ENCODE measurements at regions not wholly inside any gene's neighbourhood (a gene's known extent, or its start where the extent isn't known, plus 50 kb on each side); places are given as distances from the start of the nearest gene placed in this dataset.

DNA sequence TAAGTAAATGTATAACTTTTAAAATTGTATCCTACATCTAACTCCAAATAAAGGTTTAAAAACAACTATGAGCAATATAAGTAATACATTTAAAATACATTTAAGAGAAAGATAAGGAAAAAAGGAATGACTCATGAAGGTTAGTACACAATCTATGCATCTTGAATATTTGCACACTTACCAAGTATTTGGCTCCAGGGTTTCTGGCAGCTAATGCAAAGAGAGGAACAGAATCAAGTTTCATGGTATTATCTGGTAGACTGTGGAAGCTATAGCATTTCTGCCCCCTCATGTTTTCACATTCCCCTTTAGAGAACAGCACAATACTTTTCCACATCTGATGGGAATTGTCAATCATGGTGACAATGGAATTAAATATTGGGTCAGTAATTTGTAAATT is 132.1 kb downstream of the COX7C start (continued):
- TF ChIP-seq MXD4 (CRISPR knock-in tag; IDR thresholded peaks at IDR 0.05; ENCODE audit: borderline replicate concordance) (no peak), SOX15 (CRISPR knock-in tag; IDR thresholded peaks at IDR 0.05) (no peak)
- TF ChIP-seq, protein P1, sequence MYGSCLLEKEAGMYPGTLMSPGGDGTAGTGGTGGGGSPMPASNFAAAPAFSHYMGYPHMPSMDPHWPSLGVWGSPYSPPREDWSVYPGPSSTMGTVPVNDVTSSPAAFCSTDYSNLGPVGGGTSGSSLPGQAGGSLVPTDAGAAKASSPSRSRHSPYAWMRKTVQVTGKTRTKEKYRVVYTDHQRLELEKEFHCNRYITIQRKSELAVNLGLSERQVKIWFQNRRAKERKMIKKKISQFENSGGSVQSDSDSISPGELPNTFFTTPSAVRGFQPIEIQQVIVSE (CRISPR knock-in tag; IDR thresholded peaks at IDR 0.05; ENCODE audit: borderline replicate concordance), result no peak

DNA sequence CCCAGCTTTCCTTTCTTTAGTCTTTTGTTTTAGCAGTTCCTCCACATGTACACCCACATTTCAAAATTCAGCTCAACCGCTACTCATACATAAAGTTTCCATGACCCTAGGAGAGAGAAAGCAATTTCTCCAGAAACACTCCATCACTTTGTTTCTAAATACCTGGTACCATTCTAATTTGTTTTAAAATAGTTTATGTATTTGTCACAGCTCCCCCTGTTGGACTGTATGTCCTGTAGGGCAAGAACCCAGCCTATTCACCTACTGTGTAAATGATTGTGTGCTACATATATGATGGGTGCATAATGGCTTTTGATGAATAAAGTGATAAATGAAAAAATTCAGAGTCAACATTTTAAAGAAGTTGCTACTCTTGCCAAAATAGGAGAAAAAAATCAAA is 139.1 kb downstream of the COX7C start:
- Mint-ChIP-seq H3K4me1 (no peaks in the 10 kb centered on the region), H3K9me3 (peaks cover 7% of the 10 kb centered on the region; the same call in 1 of the 2 replicates), H3K4me3 (no peak overlapping the region), H3K36me3 (no peaks in the 10 kb centered on the region), H3K27ac (no peak overlapping the region), H3K27me3 (ENCODE audit: low read depth) (no peaks in the 10 kb centered on the region)
- POLR2A ChIA-PET, result no interaction called here
- TF ChIP-seq SMAD4 (CRISPR knock-in tag; IDR thresholded peaks at IDR 0.05), result no peak
- TF ChIP-seq, protein P2, sequence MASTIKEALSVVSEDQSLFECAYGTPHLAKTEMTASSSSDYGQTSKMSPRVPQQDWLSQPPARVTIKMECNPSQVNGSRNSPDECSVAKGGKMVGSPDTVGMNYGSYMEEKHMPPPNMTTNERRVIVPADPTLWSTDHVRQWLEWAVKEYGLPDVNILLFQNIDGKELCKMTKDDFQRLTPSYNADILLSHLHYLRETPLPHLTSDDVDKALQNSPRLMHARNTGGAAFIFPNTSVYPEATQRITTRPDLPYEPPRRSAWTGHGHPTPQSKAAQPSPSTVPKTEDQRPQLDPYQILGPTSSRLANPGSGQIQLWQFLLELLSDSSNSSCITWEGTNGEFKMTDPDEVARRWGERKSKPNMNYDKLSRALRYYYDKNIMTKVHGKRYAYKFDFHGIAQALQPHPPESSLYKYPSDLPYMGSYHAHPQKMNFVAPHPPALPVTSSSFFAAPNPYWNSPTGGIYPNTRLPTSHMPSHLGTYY (CRISPR knock-in tag; IDR thresholded peaks at IDR 0.05), result no peak
- no peak for TF ChIP-seq TP53 (CRISPR knock-in tag; IDR thresholded peaks at IDR 0.05)
- TF ChIP-seq JUN (CRISPR knock-in tag; IDR thresholded peaks at IDR 0.05), result no peak
- no peak for TF ChIP-seq FOXK1 (CRISPR knock-in tag; IDR thresholded peaks at IDR 0.05)
- TF ChIP-seq, protein P3, sequence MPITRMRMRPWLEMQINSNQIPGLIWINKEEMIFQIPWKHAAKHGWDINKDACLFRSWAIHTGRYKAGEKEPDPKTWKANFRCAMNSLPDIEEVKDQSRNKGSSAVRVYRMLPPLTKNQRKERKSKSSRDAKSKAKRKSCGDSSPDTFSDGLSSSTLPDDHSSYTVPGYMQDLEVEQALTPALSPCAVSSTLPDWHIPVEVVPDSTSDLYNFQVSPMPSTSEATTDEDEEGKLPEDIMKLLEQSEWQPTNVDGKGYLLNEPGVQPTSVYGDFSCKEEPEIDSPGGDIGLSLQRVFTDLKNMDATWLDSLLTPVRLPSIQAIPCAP (CRISPR knock-in tag; IDR thresholded peaks at IDR 0.05), result no peak
- no peak for TF ChIP-seq RELA (CRISPR knock-in tag; IDR thresholded peaks at IDR 0.05; ENCODE audit: borderline replicate concordance)
- TF ChIP-seq, protein P4, sequence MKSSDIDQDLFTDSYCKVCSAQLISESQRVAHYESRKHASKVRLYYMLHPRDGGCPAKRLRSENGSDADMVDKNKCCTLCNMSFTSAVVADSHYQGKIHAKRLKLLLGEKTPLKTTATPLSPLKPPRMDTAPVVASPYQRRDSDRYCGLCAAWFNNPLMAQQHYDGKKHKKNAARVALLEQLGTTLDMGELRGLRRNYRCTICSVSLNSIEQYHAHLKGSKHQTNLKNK (CRISPR knock-in tag; IDR thresholded peaks at IDR 0.05), result no peak
- TF ChIP-seq ZNF423 (CRISPR knock-in tag; IDR thresholded peaks at IDR 0.05), result no peak
- TF ChIP-seq ZNF138 (CRISPR knock-in tag; conservative IDR thresholded peaks at IDR 0.05), result no peak
- TF ChIP-seq ATF1 (CRISPR knock-in tag; IDR thresholded peaks at IDR 0.05), result no peak
- TF ChIP-seq SMAD3 (CRISPR knock-in tag; IDR thresholded peaks at IDR 0.05; ENCODE audit: borderline replicate concordance), result no peak
- no peak for TF ChIP-seq HMGA2 (CRISPR knock-in tag; IDR thresholded peaks at IDR 0.05)
- no peak for TF ChIP-seq RORB (CRISPR knock-in tag; IDR thresholded peaks at IDR 0.05)
- TF ChIP-seq NR2C2 (CRISPR knock-in tag; IDR thresholded peaks at IDR 0.05), result no peak
- TF ChIP-seq, protein P5, sequence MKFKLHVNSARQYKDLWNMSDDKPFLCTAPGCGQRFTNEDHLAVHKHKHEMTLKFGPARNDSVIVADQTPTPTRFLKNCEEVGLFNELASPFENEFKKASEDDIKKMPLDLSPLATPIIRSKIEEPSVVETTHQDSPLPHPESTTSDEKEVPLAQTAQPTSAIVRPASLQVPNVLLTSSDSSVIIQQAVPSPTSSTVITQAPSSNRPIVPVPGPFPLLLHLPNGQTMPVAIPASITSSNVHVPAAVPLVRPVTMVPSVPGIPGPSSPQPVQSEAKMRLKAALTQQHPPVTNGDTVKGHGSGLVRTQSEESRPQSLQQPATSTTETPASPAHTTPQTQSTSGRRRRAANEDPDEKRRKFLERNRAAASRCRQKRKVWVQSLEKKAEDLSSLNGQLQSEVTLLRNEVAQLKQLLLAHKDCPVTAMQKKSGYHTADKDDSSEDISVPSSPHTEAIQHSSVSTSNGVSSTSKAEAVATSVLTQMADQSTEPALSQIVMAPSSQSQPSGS (CRISPR knock-in tag; IDR thresholded peaks at IDR 0.05; ENCODE audit: borderline replicate concordance, low read depth), result no peak
- TF ChIP-seq SP1 (CRISPR knock-in tag; conservative IDR thresholded peaks at IDR 0.05), result no peak
- DNase-seq (ENCODE audit: low spot score) (no peak), ATAC-seq (peak; percentile 55; the same call in 1 of the 2 replicates)
- CTCF ChIA-PET, result interaction anchor here (0.6 to 1.5 kb wide), 8 partner anchors 10 to 278 kb away, joined by 3 to 5 read pairs (median 4); no protein-coding TSS in a partner anchor

DNA sequence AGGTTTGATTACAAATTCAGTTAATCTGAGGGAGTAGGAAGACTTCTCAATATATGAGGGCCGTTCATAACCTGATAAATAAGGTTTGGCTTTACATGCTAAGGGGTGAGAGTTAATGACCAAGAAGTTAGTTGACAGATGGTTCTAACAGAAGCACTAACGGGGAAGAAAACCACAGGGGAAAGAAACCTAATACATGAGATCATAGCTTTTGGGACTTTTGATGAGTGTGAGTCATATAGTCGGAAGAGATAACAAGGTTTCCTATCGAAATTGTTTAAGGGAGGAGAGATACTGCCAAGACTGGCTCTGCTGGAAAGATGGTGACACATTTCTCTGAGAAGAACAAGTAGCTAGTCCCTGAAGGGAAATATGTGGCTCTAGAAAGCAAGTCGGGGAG is 140.1 kb downstream of the COX7C start:
- Mint-ChIP-seq H3K36me3 (no peaks in the 10 kb centered on the region), H3K4me1 (no peaks in the 10 kb centered on the region), H3K9me3 (peaks cover 7% of the 10 kb centered on the region; the same call in 1 of the 2 replicates), H3K27ac (no peak overlapping the region), H3K4me3 (no peak overlapping the region), H3K27me3 (ENCODE audit: low read depth) (no peaks in the 10 kb centered on the region)
- TF ChIP-seq ZNF416 (CRISPR knock-in tag; IDR thresholded peaks at IDR 0.05), result no peak
- TF ChIP-seq, protein P6, sequence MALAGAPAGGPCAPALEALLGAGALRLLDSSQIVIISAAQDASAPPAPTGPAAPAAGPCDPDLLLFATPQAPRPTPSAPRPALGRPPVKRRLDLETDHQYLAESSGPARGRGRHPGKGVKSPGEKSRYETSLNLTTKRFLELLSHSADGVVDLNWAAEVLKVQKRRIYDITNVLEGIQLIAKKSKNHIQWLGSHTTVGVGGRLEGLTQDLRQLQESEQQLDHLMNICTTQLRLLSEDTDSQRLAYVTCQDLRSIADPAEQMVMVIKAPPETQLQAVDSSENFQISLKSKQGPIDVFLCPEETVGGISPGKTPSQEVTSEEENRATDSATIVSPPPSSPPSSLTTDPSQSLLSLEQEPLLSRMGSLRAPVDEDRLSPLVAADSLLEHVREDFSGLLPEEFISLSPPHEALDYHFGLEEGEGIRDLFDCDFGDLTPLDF (CRISPR knock-in tag; IDR thresholded peaks at IDR 0.05), result no peak
- no peak for TF ChIP-seq SMAD3 (CRISPR knock-in tag; IDR thresholded peaks at IDR 0.05; ENCODE audit: borderline replicate concordance)
- TF ChIP-seq, protein P7, sequence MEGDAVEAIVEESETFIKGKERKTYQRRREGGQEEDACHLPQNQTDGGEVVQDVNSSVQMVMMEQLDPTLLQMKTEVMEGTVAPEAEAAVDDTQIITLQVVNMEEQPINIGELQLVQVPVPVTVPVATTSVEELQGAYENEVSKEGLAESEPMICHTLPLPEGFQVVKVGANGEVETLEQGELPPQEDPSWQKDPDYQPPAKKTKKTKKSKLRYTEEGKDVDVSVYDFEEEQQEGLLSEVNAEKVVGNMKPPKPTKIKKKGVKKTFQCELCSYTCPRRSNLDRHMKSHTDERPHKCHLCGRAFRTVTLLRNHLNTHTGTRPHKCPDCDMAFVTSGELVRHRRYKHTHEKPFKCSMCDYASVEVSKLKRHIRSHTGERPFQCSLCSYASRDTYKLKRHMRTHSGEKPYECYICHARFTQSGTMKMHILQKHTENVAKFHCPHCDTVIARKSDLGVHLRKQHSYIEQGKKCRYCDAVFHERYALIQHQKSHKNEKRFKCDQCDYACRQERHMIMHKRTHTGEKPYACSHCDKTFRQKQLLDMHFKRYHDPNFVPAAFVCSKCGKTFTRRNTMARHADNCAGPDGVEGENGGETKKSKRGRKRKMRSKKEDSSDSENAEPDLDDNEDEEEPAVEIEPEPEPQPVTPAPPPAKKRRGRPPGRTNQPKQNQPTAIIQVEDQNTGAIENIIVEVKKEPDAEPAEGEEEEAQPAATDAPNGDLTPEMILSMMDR (IDR thresholded peaks at IDR 0.05), result no peak
- no peak for TF ChIP-seq TEAD1 (CRISPR knock-in tag; IDR thresholded peaks at IDR 0.05)
- TF ChIP-seq, protein P8, sequence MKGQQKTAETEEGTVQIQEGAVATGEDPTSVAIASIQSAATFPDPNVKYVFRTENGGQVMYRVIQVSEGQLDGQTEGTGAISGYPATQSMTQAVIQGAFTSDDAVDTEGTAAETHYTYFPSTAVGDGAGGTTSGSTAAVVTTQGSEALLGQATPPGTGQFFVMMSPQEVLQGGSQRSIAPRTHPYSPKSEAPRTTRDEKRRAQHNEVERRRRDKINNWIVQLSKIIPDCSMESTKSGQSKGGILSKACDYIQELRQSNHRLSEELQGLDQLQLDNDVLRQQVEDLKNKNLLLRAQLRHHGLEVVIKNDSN (CRISPR knock-in tag; IDR thresholded peaks at IDR 0.05), result no peak
- DNase-seq (ENCODE audit: low spot score) (no peak), ATAC-seq (no peak)
- POLR2A ChIA-PET, result no interaction called here
- CTCF ChIA-PET, result no interaction called here
